CD4-positive, CD25-positive, alpha-beta regulatory T cell (primary cell): ENCODE measurements at regions not wholly inside any gene's neighbourhood (a gene's known extent, or its start where the extent isn't known, plus 50 kb on each side); places are given as distances from the start of the nearest gene placed in this dataset.

Experiments used
- ATAC-seq, 2 donors: fragments of 150-1000 bp; cut with Tn5 transposase; one replicate each; pipeline ENCODE4 v1.10.0; 2021; ENCODE audit warnings: low read depth in 2 of 2, moderate number of reproducible peaks in 2 of 2, moderate library complexity in 1 of 2
- DNase-seq, 3 donors: peaks; one replicate each; pipeline versions ENCODE4 v3.0.0 to v3.0.0-alpha.2; 2012 to 2022; ENCODE audit warnings: mixed read lengths in 1 of 3
- H3K27ac ChIP-seq: one replicate; pipeline ENCODE4 v1.7.0; 2013; ENCODE audit warnings: mild to moderate bottlenecking, low read length; ENCODE audit not compliant: insufficient read depth, poor library complexity, severe bottlenecking
- H3K27me3 ChIP-seq: one replicate; pipeline ENCODE4 v1.7.0; 2013; ENCODE audit warnings: low read length; ENCODE audit not compliant: control insufficient read depth, insufficient read depth
- H3K36me3 ChIP-seq: one replicate; pipeline ENCODE4 v1.7.0; 2013; ENCODE audit warnings: mild to moderate bottlenecking, low read length, moderate library complexity; ENCODE audit not compliant: control insufficient read depth, insufficient read depth
- H3K4me1 ChIP-seq: 2 replicates; pipeline ENCODE4 v1.7.0; 2013; ENCODE audit warnings: mild to moderate bottlenecking, low read length; ENCODE audit not compliant: insufficient read depth, control insufficient read depth, poor library complexity, severe bottlenecking
- H3K4me3 ChIP-seq: one replicate; pipeline ENCODE4 v1.7.0; 2013; ENCODE audit warnings: low read depth, mild to moderate bottlenecking, low read length, moderate library complexity
- H3K9me3 ChIP-seq, 2 experiments: 1 replicate in 1 of 2; 2 replicates in 1 of 2; pipeline ENCODE4 v1.7.0; 2013; ENCODE audit warnings: low read length in 2 of 2, mild to moderate bottlenecking in 1 of 2, moderate library complexity in 1 of 2; ENCODE audit not compliant: control insufficient read depth in 2 of 2
- H3K27ac Mint-ChIP-seq, 3 donors: one replicate each; pipeline ENCODE4 v1.8.0; 2020 to 2022; ENCODE audit warnings: mild to moderate bottlenecking in 3 of 3, mixed read lengths in 3 of 3, moderate library complexity in 2 of 3
- H3K27me3 Mint-ChIP-seq: one replicate; pipeline ENCODE4 v1.8.0; 2022; ENCODE audit warnings: mild to moderate bottlenecking, mixed read lengths
- H3K36me3 Mint-ChIP-seq: one replicate; pipeline ENCODE4 v1.8.0; 2020; ENCODE audit warnings: mixed read lengths
- H3K4me1 Mint-ChIP-seq, 4 donors: one replicate each; pipeline ENCODE4 v1.8.0; 2020 to 2022; ENCODE audit warnings: mixed read lengths in 4 of 4, mild to moderate bottlenecking in 1 of 4
- H3K4me3 Mint-ChIP-seq, 4 donors: one replicate each; pipeline ENCODE4 v1.8.0; 2020 to 2022; ENCODE audit warnings: mild to moderate bottlenecking in 4 of 4, mixed read lengths in 4 of 4, moderate library complexity in 3 of 4
- H3K9me3 Mint-ChIP-seq, 7 donors: one replicate each; pipeline ENCODE4 v1.8.0; 2020 to 2022; ENCODE audit warnings: mixed read lengths in 7 of 7, mild to moderate bottlenecking in 3 of 7, moderate library complexity in 2 of 7

- Histone ChIP-seq H3K4me3 (no peak overlapping the region), H3K27me3 (no peaks in the 10 kb centered on the region), H3K4me1 (no peaks in the 10 kb centered on the region), H3K9me3 (no peaks in the 10 kb centered on the region), H3K27ac (no peak overlapping the region), H3K36me3 (no peaks in the 10 kb centered on the region)
- Mint-ChIP-seq H3K4me3 (no peak overlapping the region), H3K36me3 (no peaks in the 10 kb centered on the region), H3K27ac (no peak overlapping the region), H3K9me3 (peaks cover 2 to 19% (median 5%) of the 10 kb centered on the region in 7 donors), H3K4me1 (no peaks in the 10 kb centered on the region), H3K27me3 (no peaks in the 10 kb centered on the region)
- DNase-seq (no peak), ATAC-seq (no peak)
Measured at GRCh38 chr3:117297541-117297940, 588.0 kb downstream of the TUSC7 start.

DNA sequence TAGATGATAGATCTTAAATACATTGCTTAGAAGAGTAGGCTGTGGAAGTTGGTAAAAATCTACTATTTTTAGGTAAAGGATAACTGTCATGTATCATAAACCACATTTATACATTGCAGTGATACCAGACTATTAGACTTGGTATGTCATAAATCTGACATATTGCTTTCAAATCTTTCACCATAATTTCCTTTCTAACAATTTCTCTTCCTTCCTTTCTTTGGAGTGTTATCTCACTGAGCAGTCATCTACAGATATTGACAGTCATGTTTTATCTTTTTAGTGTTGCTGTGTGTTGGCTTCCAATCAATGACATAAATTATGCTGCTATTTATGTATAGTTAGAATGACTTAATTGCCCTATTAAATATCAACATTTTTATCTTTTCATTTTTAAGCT lies 588.7 kb downstream of the TUSC7 start:
- Mint-ChIP-seq H3K27me3 (no peaks in the 10 kb centered on the region), H3K4me1 (no peaks in the 10 kb centered on the region), H3K27ac (no peak overlapping the region), H3K36me3 (no peaks in the 10 kb centered on the region), H3K9me3 (peaks cover 3 to 15% (median 5%) of the 10 kb centered on the region in 7 donors), H3K4me3 (no peak overlapping the region)
- no peak overlapping the region for H3K4me3 ChIP-seq
- no peak overlapping the region for H3K27ac ChIP-seq
- H3K4me1 ChIP-seq: no peaks in the 10 kb centered on the region
- DNase-seq (no peak), ATAC-seq (no peak)
- no peaks in the 10 kb centered on the region for H3K36me3 ChIP-seq
- H3K27me3 ChIP-seq: no peaks in the 10 kb centered on the region
- no peaks in the 10 kb centered on the region for H3K9me3 ChIP-seq

DNA sequence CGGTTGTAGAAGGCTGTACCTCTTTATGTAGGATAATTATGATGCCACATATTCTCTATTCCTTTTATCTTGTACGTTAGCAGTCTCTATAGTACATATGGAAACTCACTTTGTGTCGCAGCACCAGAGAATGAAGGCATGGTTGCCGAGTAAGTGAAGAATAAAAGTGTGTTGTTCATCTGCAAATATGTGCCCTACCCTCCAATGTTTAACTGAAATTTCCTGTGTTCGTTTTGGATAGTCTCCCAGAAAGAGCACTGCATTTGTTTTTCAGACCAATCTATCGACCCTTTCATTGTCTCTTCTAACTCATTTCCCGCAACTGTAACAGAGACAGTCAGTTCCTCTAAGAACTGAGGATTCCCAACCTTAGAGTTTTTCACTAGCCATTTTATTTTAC lies 592.8 kb downstream of the TUSC7 start:
- no peaks in the 10 kb centered on the region for H3K36me3 ChIP-seq
- H3K27me3 Mint-ChIP-seq: no peaks in the 10 kb centered on the region
- no peak for ATAC-seq
- no peaks in the 10 kb centered on the region for H3K4me1 Mint-ChIP-seq
- no peaks in the 10 kb centered on the region for H3K4me1 ChIP-seq
- H3K4me3 ChIP-seq: no peak overlapping the region
- no peaks in the 10 kb centered on the region for H3K9me3 ChIP-seq
- H3K36me3 Mint-ChIP-seq: no peaks in the 10 kb centered on the region
- H3K4me3 Mint-ChIP-seq: no peak overlapping the region
- no peak overlapping the region for H3K27ac ChIP-seq
- H3K27me3 ChIP-seq: no peaks in the 10 kb centered on the region
- no peak for DNase-seq
- H3K27ac Mint-ChIP-seq: no peak overlapping the region
- H3K9me3 Mint-ChIP-seq: peaks cover 2 to 13% (median 5%) of the 10 kb centered on the region in 7 donors

- Histone ChIP-seq H3K36me3 (no peaks in the 10 kb centered on the region), H3K4me3 (no peak overlapping the region), H3K27me3 (no peaks in the 10 kb centered on the region), H3K9me3 (no peaks in the 10 kb centered on the region), H3K4me1 (no peaks in the 10 kb centered on the region), H3K27ac (no peak overlapping the region)
- no peak for ATAC-seq
- no peaks in the 10 kb centered on the region for H3K36me3 Mint-ChIP-seq
- no peak overlapping the region for H3K27ac Mint-ChIP-seq
- H3K27me3 Mint-ChIP-seq: no peaks in the 10 kb centered on the region
- no peaks in the 10 kb centered on the region for H3K4me1 Mint-ChIP-seq
- DNase-seq: no peak
- H3K4me3 Mint-ChIP-seq: no peak overlapping the region
- H3K9me3 Mint-ChIP-seq: peaks cover 2 to 21% (median 5%) of the 10 kb centered on the region in 7 donors
Measured at GRCh38 chr3:117303443-117303842, 593.9 kb downstream of the TUSC7 start.

GRCh38 chr3:117304681-117305080 lies 595.1 kb downstream of the TUSC7 start:
- Histone ChIP-seq H3K36me3 (no peaks in the 10 kb centered on the region), H3K4me1 (no peaks in the 10 kb centered on the region), H3K27ac (no peak overlapping the region), H3K9me3 (no peaks in the 10 kb centered on the region), H3K4me3 (no peak overlapping the region), H3K27me3 (no peaks in the 10 kb centered on the region)
- no peak overlapping the region for H3K4me3 Mint-ChIP-seq
- peaks cover 2 to 21% (median 3%) of the 10 kb centered on the region in 7 donors for H3K9me3 Mint-ChIP-seq
- no peaks in the 10 kb centered on the region for H3K27me3 Mint-ChIP-seq
- H3K36me3 Mint-ChIP-seq: no peaks in the 10 kb centered on the region
- DNase-seq: no peak
- no peak for ATAC-seq
- H3K27ac Mint-ChIP-seq: no peak overlapping the region
- H3K4me1 Mint-ChIP-seq: no peaks in the 10 kb centered on the region

- H3K36me3 ChIP-seq: no peaks in the 10 kb centered on the region
- H3K4me3 ChIP-seq: no peak overlapping the region
- H3K9me3 ChIP-seq: no peaks in the 10 kb centered on the region
- Mint-ChIP-seq H3K27me3 (no peaks in the 10 kb centered on the region), H3K27ac (no peak overlapping the region), H3K4me1 (no peaks in the 10 kb centered on the region), H3K4me3 (no peak overlapping the region), H3K36me3 (no peaks in the 10 kb centered on the region), H3K9me3 (peaks cover 0 to 21% (median 2%) of the 10 kb centered on the region in 7 donors)
- ATAC-seq (no peak), DNase-seq (no peak)
- no peak overlapping the region for H3K27ac ChIP-seq
- no peaks in the 10 kb centered on the region for H3K4me1 ChIP-seq
- H3K27me3 ChIP-seq: no peaks in the 10 kb centered on the region
Measured at GRCh38 chr3:117305681-117306080, 596.1 kb downstream of the TUSC7 start.

- Mint-ChIP-seq H3K4me1 (no peaks in the 10 kb centered on the region), H3K4me3 (no peak overlapping the region), H3K27ac (no peak overlapping the region), H3K9me3 (peaks cover 0 to 25% (median 2%) of the 10 kb centered on the region in 7 donors), H3K27me3 (no peaks in the 10 kb centered on the region), H3K36me3 (no peaks in the 10 kb centered on the region)
- Histone ChIP-seq H3K4me3 (no peak overlapping the region), H3K9me3 (no peaks in the 10 kb centered on the region), H3K27ac (no peak overlapping the region), H3K36me3 (no peaks in the 10 kb centered on the region), H3K4me1 (no peaks in the 10 kb centered on the region), H3K27me3 (no peaks in the 10 kb centered on the region)
- no peak for DNase-seq
- no peak for ATAC-seq
Measured at GRCh38 chr3:117306299-117306698, 596.7 kb downstream of the TUSC7 start.

- Mint-ChIP-seq H3K36me3 (no peaks in the 10 kb centered on the region), H3K4me3 (no peak overlapping the region), H3K4me1 (no peaks in the 10 kb centered on the region), H3K27me3 (no peaks in the 10 kb centered on the region), H3K27ac (no peak overlapping the region), H3K9me3 (peaks cover 0 to 28% (median 2%) of the 10 kb centered on the region in 7 donors)
- ATAC-seq (no peak), DNase-seq (no peak)
- H3K27me3 ChIP-seq: no peaks in the 10 kb centered on the region
- H3K4me1 ChIP-seq: no peaks in the 10 kb centered on the region
- H3K36me3 ChIP-seq: no peaks in the 10 kb centered on the region
- H3K4me3 ChIP-seq: no peak overlapping the region
- H3K27ac ChIP-seq: no peak overlapping the region
- no peaks in the 10 kb centered on the region for H3K9me3 ChIP-seq
Measured at GRCh38 chr3:117308353-117308752, 598.8 kb downstream of the TUSC7 start.
